NCI-H146 treated with DMSO at 0.1 percent for 48 hours (cell line): ENCODE measurements at regions not wholly inside any gene's neighbourhood (a gene's known extent, or its start where the extent isn't known, plus 50 kb on each side); places are given as distances from the start of the nearest gene placed in this dataset.
A peak's percentile ranks its signal among the peaks of the same experiment; 100 is the strongest.

Source experiments
- DNase-seq: peaks from one replicate; lab custom pipeline; 2025; ENCODE audit not compliant: unreplicated experiment; lab: John Stamatoyannopoulos, UW

GRCh38 chr3:178067721-178068120, 468.5 kb upstream of the KCNMB2 start:
- DNase-seq = no peak

DNA sequence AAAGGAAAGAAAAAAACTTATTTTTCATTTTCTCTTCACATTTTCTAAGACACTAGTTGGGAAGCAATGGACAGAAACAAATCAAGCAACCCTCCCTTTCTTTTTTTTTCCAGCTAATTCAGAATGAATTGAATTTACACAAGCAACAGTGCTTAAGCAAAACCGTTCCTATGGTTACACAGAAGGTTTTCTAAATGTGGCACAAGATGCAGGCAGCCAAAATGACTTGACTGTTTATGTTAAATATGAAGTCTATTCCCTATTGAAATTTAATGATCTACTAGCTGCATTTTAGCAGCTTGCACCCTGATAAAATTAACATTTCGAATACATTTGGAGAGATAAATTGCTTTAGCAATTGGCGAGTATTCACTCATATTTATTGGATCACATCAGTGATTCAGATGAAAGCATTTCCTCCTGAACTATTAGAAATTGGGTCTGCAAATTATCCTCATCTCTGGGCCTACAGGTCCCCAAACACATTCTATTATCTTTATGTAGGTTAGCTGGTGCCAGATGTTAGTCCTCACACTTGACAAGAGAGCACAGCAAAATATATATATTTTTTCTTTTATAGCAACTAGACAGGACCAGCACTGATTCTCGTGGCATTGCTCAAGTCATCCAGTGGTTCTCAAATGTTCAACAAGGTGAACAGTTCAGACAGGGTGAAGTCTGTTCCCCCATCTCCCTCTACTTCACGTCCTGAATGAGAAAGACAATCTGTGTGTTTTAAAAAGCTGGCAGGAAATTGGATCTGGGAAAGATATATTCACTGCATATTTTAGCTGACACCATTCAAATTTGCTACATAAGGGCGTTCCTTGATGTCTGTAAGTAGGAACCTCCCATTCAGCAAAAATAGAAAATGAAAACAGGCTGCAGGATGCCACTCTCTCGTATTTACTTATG, 463.6 kb upstream of the KCNMB2 start:
- DNase-seq = no peak

DNA sequence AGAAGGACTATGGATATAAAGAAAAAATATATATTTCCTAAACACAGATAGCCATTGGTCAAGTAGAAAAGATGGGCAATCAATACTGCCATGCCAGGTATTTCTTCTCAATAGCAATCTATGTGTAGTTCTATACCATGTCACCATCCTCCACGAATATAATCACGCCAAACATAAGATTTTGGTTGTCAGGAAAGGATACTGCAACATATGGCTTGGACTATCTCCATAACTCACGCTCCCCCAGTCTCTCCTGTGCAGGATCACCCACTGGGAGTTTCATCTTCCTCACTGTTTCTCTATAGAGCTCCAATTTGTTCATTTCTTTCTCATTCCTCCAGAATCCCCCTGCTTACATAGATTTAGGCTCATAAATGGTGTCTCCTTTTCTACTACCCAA, 462.9 kb upstream of the KCNMB2 start:
- no peak for DNase-seq

- DNase-seq = no peak
These were observed 460.9 kb upstream of the KCNMB2 start for GRCh38 chr3:178075344-178075743.

DNA sequence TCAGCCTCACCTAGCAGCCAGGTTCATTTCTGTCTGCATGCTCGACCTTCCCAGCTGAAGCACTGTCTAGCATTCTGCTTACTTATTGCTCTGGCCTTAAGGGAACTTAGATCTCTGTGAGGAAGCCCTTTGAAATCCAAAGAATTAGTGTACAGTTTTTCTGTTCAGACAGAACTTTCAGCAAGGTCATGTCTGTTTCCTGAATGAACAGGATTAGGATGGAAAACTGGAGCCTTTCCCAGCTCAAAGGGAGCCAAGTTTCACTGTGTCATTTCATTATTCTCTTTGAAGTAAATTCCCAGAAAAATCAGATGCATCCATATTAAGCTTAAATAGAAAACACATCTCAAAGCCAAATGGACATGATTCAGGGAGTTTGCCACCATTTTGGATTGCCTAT, 457.3 kb upstream of the KCNMB2 start:
- DNase-seq = no peak

- DNase-seq = no peak
These were observed 456.3 kb upstream of the KCNMB2 start for GRCh38 chr3:178079966-178080365.

GRCh38 chr3:178082326-178082906, 453.8 kb upstream of the KCNMB2 start:
- no peak for DNase-seq

DNA sequence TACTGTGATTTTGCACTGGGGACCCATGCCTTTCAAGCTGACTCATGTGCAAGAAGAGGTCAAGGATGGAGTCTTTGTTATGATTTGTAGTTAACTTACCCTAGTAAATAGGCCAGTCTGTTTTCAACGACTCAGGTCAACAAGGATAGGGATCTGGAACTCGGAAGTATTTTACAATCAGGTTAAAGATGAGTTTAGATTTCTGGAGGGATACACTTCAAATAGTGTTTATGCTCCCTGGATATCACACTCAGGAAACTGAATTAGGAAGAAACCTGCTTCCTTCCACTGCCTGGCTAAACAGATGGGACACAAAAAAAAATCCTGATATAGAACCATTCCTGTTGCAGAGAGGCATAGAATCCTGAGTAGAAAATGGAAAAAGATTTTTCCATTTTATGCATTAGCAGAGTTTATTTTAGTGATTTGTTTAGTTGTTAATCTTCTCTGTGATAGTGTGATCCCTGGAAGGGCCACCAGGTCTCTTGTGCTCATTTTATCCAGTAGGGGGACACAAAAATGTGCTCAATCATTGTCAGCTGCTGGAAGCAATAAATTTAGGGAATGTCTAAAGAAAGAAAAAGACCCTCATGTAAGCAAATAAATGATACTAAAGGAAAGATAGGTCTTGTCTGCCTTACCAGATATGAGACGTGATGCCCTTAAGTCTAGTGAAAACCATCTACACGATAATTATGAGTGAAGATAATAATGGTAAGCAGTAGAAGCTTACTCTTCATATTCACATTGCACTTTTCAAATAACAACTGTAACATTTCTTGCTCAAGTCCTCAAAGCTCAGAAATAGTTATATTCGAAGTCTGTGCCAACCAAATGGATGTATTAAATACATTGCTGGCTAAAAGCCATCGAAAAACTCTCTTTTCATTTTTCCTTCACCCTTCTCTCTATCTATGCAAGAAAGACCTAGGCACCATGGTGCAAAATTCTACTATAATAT, 452.1 kb upstream of the KCNMB2 start:
- DNase-seq = peak; percentile 82

DNA sequence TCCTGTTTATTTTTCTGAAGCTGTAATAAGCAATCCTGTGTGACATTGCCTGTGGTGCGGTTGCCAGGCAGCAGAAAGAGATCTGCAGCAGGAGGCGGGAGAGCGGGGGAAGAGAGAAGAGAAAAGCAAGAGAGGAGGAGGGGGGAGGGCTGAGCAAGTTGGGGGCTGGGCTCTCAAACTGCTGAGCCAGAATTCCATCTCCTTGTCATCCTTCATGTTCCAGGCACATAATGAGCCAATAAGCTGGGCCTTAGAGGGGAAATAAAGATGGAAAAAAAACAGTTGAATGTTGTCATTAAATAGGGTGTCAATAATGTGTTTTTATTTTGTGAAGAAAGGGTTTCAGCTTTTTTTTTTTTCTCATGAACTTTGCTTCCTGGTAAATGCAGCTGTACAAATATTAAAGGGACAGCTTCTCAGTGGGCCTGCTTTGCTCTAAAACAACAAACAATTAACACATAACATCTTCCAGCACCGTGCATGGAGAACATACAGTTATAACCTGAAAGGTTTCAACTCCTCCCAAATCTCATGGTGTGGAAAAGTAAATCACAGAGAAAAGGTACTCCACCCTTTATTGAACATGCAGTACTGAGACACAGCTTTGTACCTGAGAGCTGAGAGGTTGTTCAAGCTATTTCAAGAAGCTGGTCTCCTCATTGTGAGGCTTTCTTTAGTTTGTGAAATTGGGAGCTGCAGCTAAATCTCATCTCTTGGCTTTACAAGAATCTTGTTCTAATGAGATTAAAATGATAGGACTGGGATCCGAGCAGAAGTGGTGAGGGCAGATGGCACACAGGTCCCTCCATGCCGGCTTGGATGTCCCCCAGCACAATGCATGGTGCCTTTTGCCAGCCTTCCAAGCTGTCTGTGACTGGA, 451.1 kb upstream of the KCNMB2 start:
- DNase-seq = peak; percentile 100

- no peak for DNase-seq
These were observed 450.5 kb upstream of the KCNMB2 start for GRCh38 chr3:178085817-178086123.

DNA sequence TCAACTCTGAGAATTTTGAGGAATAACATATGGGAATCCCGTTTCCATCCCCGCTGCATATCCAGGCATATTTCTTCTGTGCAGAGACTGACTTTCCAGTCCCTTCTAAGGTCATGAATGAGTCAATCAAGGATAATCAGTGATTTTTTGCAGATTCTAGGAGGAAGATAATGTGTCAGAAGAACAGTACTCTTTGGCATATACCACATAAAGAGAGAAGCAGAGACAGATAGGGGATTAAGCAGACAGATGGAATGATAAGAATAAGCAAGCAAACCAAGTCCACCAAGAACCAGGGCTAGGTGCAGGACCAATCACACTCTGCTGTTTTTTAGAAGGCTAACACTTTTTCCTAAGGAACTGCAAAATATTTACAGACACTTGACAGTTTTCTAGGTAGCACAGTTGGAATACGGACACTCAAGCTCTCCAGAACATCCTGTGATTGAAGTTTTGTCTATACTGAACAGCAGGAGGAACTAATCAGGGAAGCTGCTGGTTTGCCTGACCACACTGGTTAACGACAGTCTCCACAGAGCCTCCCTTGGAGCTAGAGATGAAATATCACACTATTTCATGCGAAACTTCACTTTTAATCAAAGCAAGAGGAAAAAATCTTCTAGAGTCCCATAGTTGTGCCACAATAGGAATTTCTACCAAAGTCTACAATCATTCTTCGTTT, 450.0 kb upstream of the KCNMB2 start:
- peak; percentile 74 for DNase-seq

- DNase-seq = peak; percentile 61
These were observed 448.9 kb upstream of the KCNMB2 start for GRCh38 chr3:178087376-178087775.

GRCh38 chr3:178088963-178089362, 447.3 kb upstream of the KCNMB2 start:
- DNase-seq = peak; percentile 82

DNA sequence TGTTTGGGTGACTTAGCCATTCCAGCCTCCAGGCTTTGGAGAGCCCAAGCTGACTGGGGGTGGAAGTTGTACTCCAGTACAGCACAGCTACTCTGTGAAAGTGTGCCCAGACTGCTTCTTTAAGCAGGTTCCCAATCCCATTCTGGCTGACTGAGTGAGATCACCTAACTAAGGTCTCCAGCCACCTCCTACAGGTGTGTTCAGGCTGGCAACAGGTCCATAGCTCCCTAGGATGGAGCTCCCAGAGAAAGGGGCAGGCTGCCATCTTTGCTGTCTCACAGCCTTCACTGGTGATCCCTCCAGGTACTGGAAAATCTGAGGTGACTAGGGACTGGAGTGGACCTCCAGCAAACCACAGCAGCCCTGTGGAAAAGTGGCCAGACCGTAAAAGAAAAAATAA, 445.3 kb upstream of the KCNMB2 start:
- no peak for DNase-seq

- DNase-seq = no peak
These were observed 440.7 kb upstream of the KCNMB2 start for GRCh38 chr3:178095522-178095921.

GRCh38 chr3:178096955-178097354, 439.3 kb upstream of the KCNMB2 start:
- DNase-seq = no peak

GRCh38 chr3:178097576-178097975, 438.7 kb upstream of the KCNMB2 start:
- DNase-seq = no peak

DNA sequence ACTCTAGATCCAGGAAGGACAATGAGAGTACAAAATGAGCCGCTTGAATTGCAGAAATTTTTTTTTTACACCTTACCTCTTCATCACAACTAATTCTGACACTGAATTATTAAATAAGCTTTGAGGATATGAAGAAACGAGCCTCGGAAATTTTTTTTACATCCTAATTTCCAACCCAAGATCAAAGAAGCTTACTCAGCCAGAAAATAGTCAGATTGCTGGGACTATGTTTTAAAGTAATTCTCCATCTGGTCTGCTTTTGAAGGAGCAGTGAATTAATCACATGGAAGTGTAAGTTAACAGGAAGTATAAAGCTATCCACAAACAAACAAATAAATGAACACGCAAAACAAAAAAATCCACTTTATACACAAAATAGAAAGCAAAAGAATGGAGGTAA, 437.0 kb upstream of the KCNMB2 start:
- no peak for DNase-seq

DNA sequence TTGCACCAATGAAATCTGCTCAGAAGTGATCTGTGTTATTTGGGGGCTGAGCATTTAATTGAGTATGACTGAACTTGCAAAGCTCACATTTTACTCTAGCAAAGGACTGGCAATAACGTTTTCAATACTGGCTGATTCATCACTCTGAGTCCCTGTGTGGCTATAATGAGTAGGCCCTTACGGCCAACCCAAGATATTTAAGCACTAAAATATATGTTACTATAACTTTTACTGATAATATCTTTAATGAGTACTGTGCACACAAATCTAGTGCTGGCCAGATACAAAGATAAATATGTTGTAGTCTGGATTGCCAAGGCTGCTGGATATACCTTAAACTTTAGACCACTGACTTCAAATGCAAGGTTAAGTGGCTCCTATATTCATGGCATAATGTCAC, 436.4 kb upstream of the KCNMB2 start:
- no peak for DNase-seq

DNA sequence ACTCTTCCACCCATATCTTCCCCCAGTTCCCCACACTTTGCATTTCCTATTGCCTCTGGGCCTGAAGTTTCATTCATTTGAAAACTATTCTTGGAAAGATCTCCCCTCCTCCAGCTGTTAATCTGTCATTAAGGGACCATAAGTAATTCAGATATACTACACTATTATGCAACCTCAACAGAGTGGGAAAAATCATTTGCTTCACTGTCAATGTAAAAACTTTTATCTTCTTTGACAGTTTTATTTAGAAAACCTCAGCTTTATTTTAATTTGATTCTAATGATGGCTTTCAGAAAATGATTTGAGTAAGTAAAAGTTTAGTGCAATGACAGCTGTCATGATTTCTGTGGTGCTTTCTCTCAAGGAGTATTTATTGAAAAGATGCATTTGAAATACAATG, 435.3 kb upstream of the KCNMB2 start:
- DNase-seq = no peak
